ENCODE measurements at regions not wholly inside any gene's neighbourhood (a gene's known extent, or its start where the extent isn't known, plus 50 kb on each side); places are given as distances from the start of the nearest gene placed in this dataset.
"Not testable (repeated sequence)": the region's sequence is repeated elsewhere in the genome, so short reads cannot be mapped to it uniquely, and the experiment has no call there.

GRCh38 chr12:4187916-4188315 is 85.6 kb upstream of the CCND2 start:
- TF ChIP-seq FOXP2 (optimal IDR thresholded peaks at IDR 0.05; ENCODE audit: control extremely low read depth, extremely low read length, insufficient read depth) (no peak), EZH2 (IDR thresholded peaks at IDR 0.05) (no peak), POLR2AphosphoS5 (IDR thresholded peaks at IDR 0.05; ENCODE audit: borderline replicate concordance, low read depth, low read length) (no peak)
- no peak overlapping the region for H3K4me3 ChIP-seq
- no peaks in the 10 kb centered on the region for H3K9me3 ChIP-seq (ENCODE audit: low read depth, low read length)
- H3K27ac ChIP-seq, result no peak overlapping the region
- H3K36me3 ChIP-seq (ENCODE audit: insufficient read depth, low read length), result no peaks in the 10 kb centered on the region
- no peak for DNase-seq (ENCODE audit: low read depth, low spot score)
- no peak overlapping the region for H3K9ac ChIP-seq (ENCODE audit: insufficient read length)

- not testable (repeated sequence) for H3K36me3 ChIP-seq (ENCODE audit: insufficient read depth, low read length); H3K4me3 ChIP-seq; H3K27ac ChIP-seq; H3K9ac ChIP-seq (ENCODE audit: insufficient read length); DNase-seq (ENCODE audit: low read depth, low spot score); H3K9me3 ChIP-seq (ENCODE audit: low read depth, low read length)
Measured at GRCh38 chr12:4187315-4187714, 86.2 kb upstream of the CCND2 start.

- Histone ChIP-seq H3K27ac (no peak overlapping the region), H3K4me3 (no peak overlapping the region), H3K9ac (ENCODE audit: insufficient read length) (no peak overlapping the region), H3K9me3 (ENCODE audit: low read depth, low read length) (no peaks in the 10 kb centered on the region), H3K36me3 (ENCODE audit: insufficient read depth, low read length) (no peaks in the 10 kb centered on the region)
- TF ChIP-seq EZH2 (IDR thresholded peaks at IDR 0.05) (no peak), POLR2AphosphoS5 (IDR thresholded peaks at IDR 0.05; ENCODE audit: borderline replicate concordance, low read depth, low read length) (no peak), FOXP2 (optimal IDR thresholded peaks at IDR 0.05; ENCODE audit: control extremely low read depth, extremely low read length, insufficient read depth) (no peak)
- DNase-seq (ENCODE audit: low read depth, low spot score), result no peak
Measured at GRCh38 chr12:4178424-4179170, 95.0 kb upstream of the CCND2 start.

- Histone ChIP-seq H3K36me3 (ENCODE audit: insufficient read depth, low read length) (no peaks in the 10 kb centered on the region), H3K9ac (ENCODE audit: insufficient read length) (no peak overlapping the region), H3K27ac (no peak overlapping the region), H3K9me3 (ENCODE audit: low read depth, low read length) (no peaks in the 10 kb centered on the region), H3K4me3 (no peak overlapping the region)
- TF ChIP-seq FOXP2 (optimal IDR thresholded peaks at IDR 0.05; ENCODE audit: control extremely low read depth, extremely low read length, insufficient read depth) (no peak), POLR2AphosphoS5 (IDR thresholded peaks at IDR 0.05; ENCODE audit: borderline replicate concordance, low read depth, low read length) (no peak), EZH2 (IDR thresholded peaks at IDR 0.05) (no peak)
- DNase-seq (ENCODE audit: low read depth, low spot score), result no peak
Measured at GRCh38 chr12:4177262-4177661, 96.3 kb upstream of the CCND2 start.

- Histone ChIP-seq H3K9me3 (ENCODE audit: low read depth, low read length) (no peaks in the 10 kb centered on the region), H3K27ac (no peak overlapping the region), H3K9ac (ENCODE audit: insufficient read length) (no peak overlapping the region), H3K36me3 (ENCODE audit: insufficient read depth, low read length) (no peaks in the 10 kb centered on the region), H3K4me3 (no peak overlapping the region)
- no peak for DNase-seq (ENCODE audit: low read depth, low spot score)
- no peak for TF ChIP-seq POLR2AphosphoS5 (IDR thresholded peaks at IDR 0.05; ENCODE audit: borderline replicate concordance, low read depth, low read length)
- TF ChIP-seq EZH2 (IDR thresholded peaks at IDR 0.05), result no peak
- no peak for TF ChIP-seq FOXP2 (optimal IDR thresholded peaks at IDR 0.05; ENCODE audit: control extremely low read depth, extremely low read length, insufficient read depth)
Measured at GRCh38 chr12:4176168-4176567, 97.4 kb upstream of the CCND2 start.

- Histone ChIP-seq H3K36me3 (ENCODE audit: insufficient read depth, low read length) (no peaks in the 10 kb centered on the region), H3K9me3 (ENCODE audit: low read depth, low read length) (no peaks in the 10 kb centered on the region), H3K9ac (ENCODE audit: insufficient read length) (no peak overlapping the region), H3K27ac (no peak overlapping the region), H3K4me3 (no peak overlapping the region)
- TF ChIP-seq EZH2 (IDR thresholded peaks at IDR 0.05) (no peak), POLR2AphosphoS5 (IDR thresholded peaks at IDR 0.05; ENCODE audit: borderline replicate concordance, low read depth, low read length) (no peak), FOXP2 (optimal IDR thresholded peaks at IDR 0.05; ENCODE audit: control extremely low read depth, extremely low read length, insufficient read depth) (no peak)
- DNase-seq (ENCODE audit: low read depth, low spot score), result no peak
Measured at GRCh38 chr12:4174417-4174816, 99.1 kb upstream of the CCND2 start.

GRCh38 chr12:4172999-4173398 is 100.6 kb upstream of the CCND2 start:
- DNase-seq (ENCODE audit: low read depth, low spot score), result no peak
- H3K27ac ChIP-seq, result no peak overlapping the region
- no peak overlapping the region for H3K9ac ChIP-seq (ENCODE audit: insufficient read length)
- H3K9me3 ChIP-seq (ENCODE audit: low read depth, low read length), result no peaks in the 10 kb centered on the region
- H3K36me3 ChIP-seq (ENCODE audit: insufficient read depth, low read length), result no peaks in the 10 kb centered on the region
- no peak for TF ChIP-seq FOXP2 (optimal IDR thresholded peaks at IDR 0.05; ENCODE audit: control extremely low read depth, extremely low read length, insufficient read depth)
- no peak for TF ChIP-seq POLR2AphosphoS5 (IDR thresholded peaks at IDR 0.05; ENCODE audit: borderline replicate concordance, low read depth, low read length)
- TF ChIP-seq EZH2 (IDR thresholded peaks at IDR 0.05), result no peak
- H3K4me3 ChIP-seq, result no peak overlapping the region

GRCh38 chr12:4171742-4172141 is 101.8 kb upstream of the CCND2 start:
- H3K4me3 ChIP-seq, result no peak overlapping the region
- H3K36me3 ChIP-seq (ENCODE audit: insufficient read depth, low read length), result no peaks in the 10 kb centered on the region
- no peaks in the 10 kb centered on the region for H3K9me3 ChIP-seq (ENCODE audit: low read depth, low read length)
- H3K9ac ChIP-seq (ENCODE audit: insufficient read length), result no peak overlapping the region
- TF ChIP-seq FOXP2 (optimal IDR thresholded peaks at IDR 0.05; ENCODE audit: control extremely low read depth, extremely low read length, insufficient read depth) (no peak), POLR2AphosphoS5 (IDR thresholded peaks at IDR 0.05; ENCODE audit: borderline replicate concordance, low read depth, low read length) (no peak)
- no peak overlapping the region for H3K27ac ChIP-seq
- no peak for DNase-seq (ENCODE audit: low read depth, low spot score)

GRCh38 chr12:4169959-4170358 is 103.6 kb upstream of the CCND2 start:
- no peak for DNase-seq (ENCODE audit: low read depth, low spot score)
- H3K27ac ChIP-seq, result no peak overlapping the region
- H3K4me3 ChIP-seq, result no peak overlapping the region
- no peaks in the 10 kb centered on the region for H3K36me3 ChIP-seq (ENCODE audit: insufficient read depth, low read length)
- no peaks in the 10 kb centered on the region for H3K9me3 ChIP-seq (ENCODE audit: low read depth, low read length)
- no peak overlapping the region for H3K9ac ChIP-seq (ENCODE audit: insufficient read length)
- TF ChIP-seq EZH2 (IDR thresholded peaks at IDR 0.05) (no peak), FOXP2 (optimal IDR thresholded peaks at IDR 0.05; ENCODE audit: control extremely low read depth, extremely low read length, insufficient read depth) (no peak), POLR2AphosphoS5 (IDR thresholded peaks at IDR 0.05; ENCODE audit: borderline replicate concordance, low read depth, low read length) (no peak)

Measured in SK-N-MC (cell line).